Iris pigment epithelial cell (primary cell): ENCODE measurements at regions not wholly inside any gene's neighbourhood (a gene's known extent, or its start where the extent isn't known, plus 50 kb on each side); places are given as distances from the start of the nearest gene placed in this dataset.
A peak's percentile ranks its signal among the peaks of the same experiment; 100 is the strongest.
"Not testable (repeated sequence)": the region's sequence is repeated elsewhere in the genome, so short reads cannot be mapped to it uniquely, and the experiment has no call there.

Source experiments
- DNase-seq: peaks from one replicate; pipeline ENCODE4 v3.0.0-alpha.2; 2011; ENCODE audit warnings: low read depth

DNA sequence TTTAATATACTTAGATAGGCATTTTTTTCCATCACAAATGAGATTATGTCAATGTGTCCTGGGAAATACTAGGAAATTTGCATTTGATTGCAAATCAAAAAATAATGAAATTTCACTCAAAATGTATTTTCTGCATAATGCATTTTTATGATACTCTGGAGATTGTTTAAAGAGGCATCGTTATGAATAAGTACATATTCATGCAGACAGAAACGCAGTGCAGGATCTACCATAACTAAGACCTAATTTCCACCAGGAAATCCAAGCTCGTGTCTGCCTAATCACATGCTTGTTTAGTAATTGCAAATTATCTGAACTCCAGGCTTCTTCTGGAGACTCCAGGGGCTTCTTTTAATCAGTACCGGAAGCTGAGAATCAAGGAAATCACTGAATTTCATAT, 163.5 kb upstream of the MXRA5 start:
- DNase-seq: no peak

DNA sequence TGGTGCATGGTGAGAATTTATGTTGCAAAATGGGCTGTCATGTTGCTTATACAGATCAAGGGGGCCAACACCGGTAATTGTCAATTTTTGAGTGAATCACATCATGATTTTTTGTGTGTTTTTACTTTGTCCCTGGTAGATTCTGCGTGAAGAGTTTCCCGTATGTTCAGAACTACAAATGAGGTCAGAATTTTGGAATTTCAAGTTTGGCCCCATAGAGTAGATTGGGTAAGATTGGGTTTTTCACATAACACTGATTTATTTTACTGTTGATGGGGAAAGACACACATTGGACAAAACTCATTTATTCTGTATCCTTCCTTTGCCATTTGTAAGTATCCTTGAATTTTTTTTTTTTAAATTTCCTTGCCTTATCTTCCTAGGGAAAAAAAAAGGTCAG, 158.5 kb upstream of the MXRA5 start:
- DNase-seq: no peak

- peak; percentile 21 for DNase-seq
Observed at GRCh38 chrX:3501833-3502535, 155.5 kb upstream of the MXRA5 start.

DNA sequence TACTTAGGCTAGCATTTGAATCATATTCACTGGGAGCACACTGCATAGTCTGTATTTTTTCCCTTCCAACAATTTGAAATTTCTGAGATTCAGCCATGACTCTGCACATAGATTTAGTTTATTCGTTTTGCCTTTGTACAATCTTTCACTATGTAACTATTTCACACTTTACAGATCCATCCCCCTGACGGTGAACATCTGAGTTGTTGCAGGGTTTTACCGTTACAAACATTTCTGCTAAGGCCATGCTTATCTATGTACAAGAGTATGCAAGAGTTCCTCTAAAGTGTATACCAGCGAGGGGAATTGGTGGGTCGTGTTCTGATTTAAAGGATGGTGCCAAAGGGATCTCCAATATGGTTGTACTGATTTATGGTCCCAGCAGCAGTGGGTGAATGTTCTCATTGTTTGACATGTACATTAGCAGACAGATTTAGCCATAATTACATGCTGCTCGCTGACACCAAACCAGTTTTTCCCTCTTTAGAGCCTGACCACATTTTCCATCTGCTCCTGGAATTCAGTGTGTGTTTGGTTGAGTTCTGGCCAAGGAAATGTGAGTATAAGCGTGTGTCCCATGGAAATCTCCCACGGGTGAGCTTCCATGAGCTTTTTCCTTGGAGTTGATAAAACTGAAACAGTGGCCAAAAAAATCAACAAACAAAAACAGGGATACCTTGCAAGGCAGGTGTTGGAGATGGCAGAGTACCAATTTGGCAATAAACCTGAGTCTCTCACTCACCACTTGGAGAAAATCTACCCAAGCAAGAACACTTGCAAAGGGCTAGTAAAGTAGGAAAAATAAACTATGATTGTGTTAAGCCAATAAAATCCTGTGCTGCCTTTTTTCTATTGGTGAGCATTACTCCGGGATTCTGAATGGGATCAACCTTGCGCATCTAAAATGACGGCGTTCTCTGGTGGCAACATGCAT, 149.7 kb upstream of the MXRA5 start:
- not testable (repeated sequence) for DNase-seq

DNA sequence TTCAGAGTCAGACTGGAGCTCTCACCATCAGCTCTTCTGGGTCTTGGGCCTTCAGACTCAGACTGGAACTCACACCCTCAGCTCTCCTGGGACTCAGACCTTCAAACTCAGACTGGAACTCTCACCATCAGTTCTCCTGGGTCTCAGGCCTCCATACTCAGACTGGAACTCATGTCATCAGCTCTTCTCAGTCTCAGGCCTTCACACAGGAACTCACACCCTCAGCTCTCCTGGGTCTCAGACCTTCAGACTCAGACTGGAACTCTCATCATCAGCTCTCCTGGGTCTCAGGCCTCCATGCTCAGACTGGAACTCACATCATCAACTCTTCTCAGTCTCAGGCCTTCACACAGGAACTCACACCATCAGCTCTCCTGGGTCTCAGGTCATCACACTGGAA, 147.2 kb upstream of the MXRA5 start:
- no peak for DNase-seq

- no peak for DNase-seq
Observed at GRCh38 chrX:3485727-3486126, 139.3 kb upstream of the MXRA5 start.

DNA sequence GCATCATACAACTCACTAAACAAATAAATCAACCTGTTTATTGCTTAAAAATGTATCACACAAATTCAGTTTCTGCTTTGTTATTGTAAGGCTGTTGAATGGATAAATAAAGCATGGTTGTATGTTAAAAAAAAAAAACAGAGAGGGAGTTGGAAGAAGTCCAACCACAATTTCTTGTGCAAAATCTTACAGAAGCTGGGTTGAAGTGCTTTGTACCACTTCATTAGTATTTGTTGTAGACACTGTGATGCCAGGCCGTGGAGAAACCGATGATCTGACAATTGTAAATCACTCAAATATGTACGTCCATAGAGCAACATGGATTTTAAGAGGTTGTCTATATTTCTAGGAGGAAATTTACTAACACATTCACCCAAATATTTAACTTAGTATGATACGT, 132.6 kb upstream of the MXRA5 start:
- DNase-seq: no peak

DNA sequence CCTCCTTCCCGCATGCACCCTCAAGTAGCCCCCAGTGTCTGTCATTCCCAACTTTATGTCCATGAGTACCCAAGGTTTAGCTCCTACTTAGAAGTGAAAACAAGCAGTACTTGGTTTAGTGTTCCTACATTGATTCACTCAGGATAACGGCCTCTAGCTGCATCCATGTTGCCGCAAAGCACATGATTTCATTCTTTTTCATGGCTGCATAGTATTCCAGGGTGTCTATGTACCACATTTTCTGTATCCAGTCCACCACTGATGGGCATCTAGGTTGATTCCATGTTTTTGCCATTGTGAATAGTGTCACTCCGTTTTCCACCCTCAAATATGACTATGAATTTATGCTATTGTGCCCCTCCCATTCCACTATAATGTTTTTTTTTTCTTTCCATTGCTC, 130.5 kb upstream of the MXRA5 start:
- DNase-seq: no peak

DNA sequence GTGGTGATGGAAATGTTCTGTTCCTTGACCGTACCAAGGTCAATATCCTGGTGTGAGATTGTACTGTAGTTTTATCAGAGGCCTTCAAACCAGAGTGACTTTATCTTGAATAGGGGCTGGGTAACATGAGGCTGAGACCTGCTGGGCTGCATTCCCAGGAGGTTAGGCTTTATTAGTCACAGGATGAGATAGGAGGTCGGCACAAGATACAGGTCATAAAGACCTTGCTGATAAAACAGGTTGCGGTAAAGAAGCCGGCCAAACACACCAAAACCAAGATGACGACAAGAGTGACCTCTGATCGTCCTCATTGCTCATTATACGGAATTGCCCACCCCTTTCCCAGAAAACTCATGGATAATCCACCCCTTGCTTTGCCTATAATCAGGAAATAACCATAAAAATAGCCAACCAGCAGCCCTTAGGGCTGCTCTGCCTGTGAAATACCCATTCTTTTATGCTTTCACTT, 123.8 kb upstream of the MXRA5 start:
- not testable (repeated sequence) for DNase-seq

DNA sequence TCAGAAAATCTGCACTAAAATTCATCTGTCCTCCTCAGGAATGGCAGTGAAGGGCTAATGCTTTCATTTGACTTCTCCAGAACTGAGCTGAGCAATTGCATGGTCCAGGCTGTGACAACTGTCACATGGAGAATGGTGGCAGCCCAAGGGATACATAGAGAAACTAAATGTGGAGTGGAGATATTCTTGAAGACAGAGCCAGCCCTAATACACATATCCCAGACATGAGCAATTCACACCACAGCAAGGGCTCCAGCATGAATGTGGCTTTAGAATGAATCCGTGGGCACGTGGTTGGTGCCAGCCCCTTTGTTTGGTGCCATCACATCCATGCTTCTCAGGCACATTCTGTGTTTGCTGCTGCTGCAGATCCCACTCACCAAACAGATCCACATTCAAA, 121.6 kb upstream of the MXRA5 start:
- no peak for DNase-seq

GRCh38 chrX:3465017-3465416, 118.6 kb upstream of the MXRA5 start:
- DNase-seq: no peak

- peak; percentile 30 for DNase-seq
Observed at GRCh38 chrX:3462166-3462508, 115.7 kb upstream of the MXRA5 start.

DNA sequence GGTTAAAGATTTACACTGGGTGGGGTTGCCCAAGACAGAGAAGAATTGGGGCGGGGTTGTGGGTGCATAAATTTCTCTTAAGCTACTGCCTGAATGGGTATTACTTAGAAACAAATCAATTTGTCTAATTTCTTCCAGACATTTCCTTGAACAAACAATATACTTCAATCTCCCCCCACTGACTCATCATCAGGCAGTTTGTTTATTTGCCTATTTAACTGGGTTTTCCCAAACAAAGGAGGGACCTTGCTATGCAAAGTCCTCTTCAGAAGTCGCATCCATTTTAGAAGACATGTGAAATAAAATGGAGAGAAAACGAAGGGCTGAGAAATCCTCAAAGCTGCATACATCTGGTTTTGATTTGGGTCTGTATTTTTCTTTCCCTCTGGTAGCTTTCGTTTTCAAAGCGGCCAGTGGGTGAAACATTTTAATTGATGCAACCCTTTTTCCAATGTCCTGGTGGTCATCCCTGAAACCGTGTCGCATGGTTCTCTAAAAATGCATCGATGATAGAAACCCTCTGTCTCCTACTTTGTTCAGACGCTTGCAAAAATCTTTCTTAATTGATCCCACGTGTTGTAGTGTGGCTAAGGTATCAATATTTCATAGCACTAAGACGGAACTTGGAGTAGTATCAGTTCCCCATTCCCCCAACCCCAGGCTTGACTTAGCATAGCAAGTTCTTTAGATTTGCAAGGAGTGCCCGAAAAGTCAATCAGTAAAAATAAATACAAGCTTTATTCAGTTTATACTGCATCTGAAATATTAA, 115.1 kb upstream of the MXRA5 start:
- peak; percentile 11 for DNase-seq

DNA sequence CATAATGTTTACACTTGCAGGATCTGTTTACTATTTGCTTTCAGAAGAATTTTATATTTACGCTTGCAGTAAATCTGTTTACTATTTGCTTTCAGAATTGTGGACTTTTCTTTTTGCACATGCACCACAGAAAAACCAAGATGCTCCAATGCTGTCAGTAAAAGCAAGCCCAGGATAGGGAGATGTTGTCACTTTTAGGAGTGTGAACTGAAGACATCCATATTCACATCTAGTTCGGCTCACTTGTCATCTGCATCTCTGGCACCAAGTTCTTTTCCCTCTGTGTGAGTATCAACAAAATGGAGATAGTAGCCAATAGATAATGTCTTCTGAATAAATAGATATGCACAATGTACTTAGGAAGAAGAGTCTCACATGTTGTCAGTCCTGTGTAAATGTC, 109.3 kb upstream of the MXRA5 start:
- DNase-seq: no peak

DNA sequence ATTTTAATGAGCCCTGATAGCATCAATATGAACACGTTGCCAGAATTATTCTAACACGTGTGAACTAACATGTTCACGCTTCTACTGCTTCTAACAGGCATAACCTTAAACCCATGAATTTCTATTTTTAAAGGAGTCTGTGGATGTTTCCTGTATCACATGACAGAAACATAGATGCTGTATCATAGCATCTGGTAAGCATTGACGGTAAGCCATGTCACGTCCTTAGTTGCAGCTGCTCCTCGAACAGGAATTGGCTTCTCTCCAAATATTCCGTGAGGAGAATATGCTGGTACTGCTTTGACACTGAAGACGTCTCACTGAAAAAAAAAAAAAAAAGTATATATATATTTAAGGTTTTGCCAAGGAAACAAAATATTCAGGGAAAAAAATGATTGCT, 105.1 kb upstream of the MXRA5 start:
- no peak for DNase-seq

GRCh38 chrX:3450881-3451570, 104.6 kb upstream of the MXRA5 start:
- DNase-seq: no peak

DNA sequence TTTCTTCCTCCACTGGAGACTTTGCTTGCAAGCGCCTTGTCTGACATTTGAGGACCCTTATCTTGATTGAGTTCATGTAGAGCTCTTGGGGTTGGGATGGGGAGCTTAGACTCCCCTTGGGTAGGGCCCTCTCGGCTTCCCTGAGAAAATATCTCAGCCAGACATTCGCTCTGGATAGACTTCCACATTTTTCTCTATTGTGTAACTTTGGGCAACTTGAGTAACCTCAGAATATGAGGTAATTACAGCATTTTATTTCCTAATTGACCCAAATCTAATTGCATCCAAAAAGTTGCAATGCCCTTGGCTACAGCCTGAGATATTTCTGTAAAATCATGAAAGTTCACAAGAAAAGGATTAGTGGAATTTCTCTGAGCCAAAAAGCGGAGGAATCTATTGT, 102.8 kb upstream of the MXRA5 start:
- DNase-seq: no peak

DNA sequence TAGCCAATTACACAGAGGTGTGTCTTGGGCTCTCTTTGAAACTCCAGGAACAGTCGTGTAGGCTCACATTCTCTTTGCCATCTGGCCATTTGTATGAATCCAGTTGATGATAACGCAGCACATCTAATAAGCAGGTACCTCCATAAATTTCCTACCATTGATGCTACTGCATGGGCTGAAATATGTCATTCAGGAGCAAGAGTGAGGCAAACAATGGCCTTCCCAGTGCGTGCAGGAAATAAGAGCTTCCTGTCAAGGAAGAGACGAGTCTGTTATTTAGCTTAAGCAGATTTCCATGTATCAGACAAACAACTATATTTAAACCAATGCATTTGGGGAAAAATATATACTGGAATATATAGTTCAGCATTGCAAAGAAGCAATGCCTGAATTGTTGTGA, 102.1 kb upstream of the MXRA5 start:
- DNase-seq: no peak

DNA sequence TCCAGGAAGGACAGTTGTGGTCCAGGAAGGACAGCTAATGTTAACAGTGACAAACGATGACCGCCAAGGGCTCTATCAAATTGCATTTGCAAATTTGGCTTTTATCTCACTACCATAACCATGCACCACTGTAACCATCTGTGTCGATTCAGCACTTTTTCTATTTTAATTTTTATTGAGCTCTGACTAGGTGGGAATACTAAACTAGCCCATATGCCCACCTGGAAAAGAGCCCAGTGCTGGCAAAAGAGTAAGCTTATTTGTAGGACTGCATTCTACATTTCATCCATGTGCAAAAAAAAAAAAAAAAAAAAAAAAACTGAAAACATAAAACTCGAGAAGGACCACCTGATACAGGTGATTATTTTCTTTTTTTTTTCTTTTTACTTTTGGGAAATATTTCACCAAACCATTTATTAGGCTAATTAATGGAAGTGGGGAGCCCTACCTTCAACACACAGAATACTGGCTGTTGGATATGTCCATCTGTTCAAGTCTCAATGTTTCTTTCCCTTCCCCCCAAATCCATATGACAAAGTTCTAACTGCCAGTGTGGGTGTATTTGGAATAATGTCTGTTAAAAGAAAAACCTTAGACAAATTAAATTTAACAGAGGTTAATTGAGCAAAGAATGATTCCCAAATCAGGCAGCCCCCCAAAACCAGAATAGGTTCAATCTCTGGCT, 99.5 kb upstream of the MXRA5 start:
- DNase-seq: no peak

DNA sequence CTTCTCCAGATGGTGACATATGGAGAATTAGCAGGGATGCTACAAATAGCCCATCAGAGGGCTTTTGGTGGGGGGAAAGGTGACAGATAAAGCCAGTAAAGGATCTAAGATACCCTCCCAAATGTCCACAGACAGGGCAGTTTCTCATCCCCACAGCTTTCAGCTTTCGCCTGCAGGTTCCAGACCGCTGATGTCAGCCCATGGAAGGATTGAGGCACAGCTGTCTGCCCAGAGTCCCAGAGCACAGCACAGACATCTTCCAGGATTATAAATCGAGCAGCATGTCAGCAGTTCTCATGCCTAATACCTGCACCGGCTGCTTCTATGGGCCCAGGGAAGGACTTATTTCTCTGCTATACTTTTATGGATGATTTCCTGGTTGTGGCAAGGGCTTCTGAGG, 96.7 kb upstream of the MXRA5 start:
- no peak for DNase-seq

- DNase-seq: no peak
Observed at GRCh38 chrX:3442691-3443090, 96.2 kb upstream of the MXRA5 start.

- DNase-seq: no peak
Observed at GRCh38 chrX:3440981-3441380, 94.5 kb upstream of the MXRA5 start.
